ENCODE measurements at regions not wholly inside any gene's neighbourhood (a gene's known extent, or its start where the extent isn't known, plus 50 kb on each side); places are given as distances from the start of the nearest gene placed in this dataset.
"Not testable (repeated sequence)": the region's sequence is repeated elsewhere in the genome, so short reads cannot be mapped to it uniquely, and the experiment has no call there.

- Histone ChIP-seq H3K23ac (ENCODE audit: low read length) (no peak overlapping the region), H3K79me2 (ENCODE audit: control insufficient read depth, insufficient read depth, low read length) (no peaks in the 10 kb centered on the region), H3K9ac (ENCODE audit: low read length) (no peak overlapping the region), H3K18ac (ENCODE audit: low read length) (no peak overlapping the region), H4K5ac (ENCODE audit: low read length) (no peak overlapping the region), H3K27me3 (ENCODE audit: insufficient read depth, low read length, poor library complexity) (no peaks in the 10 kb centered on the region), H3K4ac (ENCODE audit: low read depth, low read length) (no peak overlapping the region), H3K27ac (ENCODE audit: low read depth, low read length) (no peak overlapping the region), H3K4me1 (ENCODE audit: control insufficient read depth, low read depth, low read length) (no peaks in the 10 kb centered on the region), H3K4me3 (ENCODE audit: low read length) (no peak overlapping the region), H2AK5ac (ENCODE audit: low read length) (no peak overlapping the region), H4K8ac (ENCODE audit: low read depth, low read length) (no peak overlapping the region), H2BK120ac (ENCODE audit: low read depth, low read length) (no peak overlapping the region), H2BK5ac (ENCODE audit: low read length) (no peak overlapping the region), H3K56ac (ENCODE audit: low read length) (no peak overlapping the region), H3K79me1 (ENCODE audit: low read length) (no peaks in the 10 kb centered on the region), H3K4me2 (ENCODE audit: low read length) (no peak overlapping the region), H2BK15ac (replicated peaks; ENCODE audit: low read depth) (no peak overlapping the region), H3K36me3 (ENCODE audit: control insufficient read depth, insufficient read depth, low read length) (no peaks in the 10 kb centered on the region)
- WGBS (ENCODE audit: extremely low coverage, insufficient coverage, low lambda C conversion rate), result no CpG with 5 or more reads among the region's 1 CpG
- DNase-seq, result no peak
Observed at GRCh38 chr10:25831080-25831479, 102.9 kb upstream of the MYO3A start.

- Histone ChIP-seq H3K9ac (ENCODE audit: low read length) (no peak overlapping the region), H3K79me2 (ENCODE audit: control insufficient read depth, insufficient read depth, low read length) (no peaks in the 10 kb centered on the region), H3K4me3 (ENCODE audit: low read length) (no peak overlapping the region), H3K36me3 (ENCODE audit: control insufficient read depth, insufficient read depth, low read length) (no peaks in the 10 kb centered on the region), H2BK15ac (replicated peaks; ENCODE audit: low read depth) (no peak overlapping the region), H3K79me1 (ENCODE audit: low read length) (no peaks in the 10 kb centered on the region), H3K56ac (ENCODE audit: low read length) (no peak overlapping the region), H3K18ac (ENCODE audit: low read length) (no peak overlapping the region), H2BK120ac (ENCODE audit: low read depth, low read length) (no peak overlapping the region), H3K4me1 (ENCODE audit: control insufficient read depth, low read depth, low read length) (no peaks in the 10 kb centered on the region), H4K5ac (ENCODE audit: low read length) (no peak overlapping the region), H3K27me3 (ENCODE audit: insufficient read depth, low read length, poor library complexity) (no peaks in the 10 kb centered on the region), H2AK5ac (ENCODE audit: low read length) (no peak overlapping the region), H4K8ac (ENCODE audit: low read depth, low read length) (no peak overlapping the region), H3K27ac (ENCODE audit: low read depth, low read length) (no peak overlapping the region), H3K4ac (ENCODE audit: low read depth, low read length) (no peak overlapping the region), H3K23ac (ENCODE audit: low read length) (no peak overlapping the region), H2BK5ac (ENCODE audit: low read length) (no peak overlapping the region), H3K4me2 (ENCODE audit: low read length) (no peak overlapping the region)
- no peak for DNase-seq
- WGBS (ENCODE audit: extremely low coverage, insufficient coverage, low lambda C conversion rate), result no CpG with 5 or more reads among the region's 3 CpGs
Observed at GRCh38 chr10:25839683-25840082, 94.3 kb upstream of the MYO3A start.

GRCh38 chr10:25840875-25841274, 93.2 kb upstream of the MYO3A start:
- H3K4me1 ChIP-seq (ENCODE audit: control insufficient read depth, low read depth, low read length), result not testable (repeated sequence)

GRCh38 chr10:25842146-25842545, 91.9 kb upstream of the MYO3A start:
- H3K4me2 ChIP-seq (ENCODE audit: low read length), result no peak overlapping the region
- H3K4ac ChIP-seq (ENCODE audit: low read depth, low read length), result no peak overlapping the region
- no peak overlapping the region for H3K4me3 ChIP-seq (ENCODE audit: low read length)
- no peak overlapping the region for H3K23ac ChIP-seq (ENCODE audit: low read length)
- H3K27me3 ChIP-seq (ENCODE audit: insufficient read depth, low read length, poor library complexity), result no peaks in the 10 kb centered on the region
- no peak overlapping the region for H3K27ac ChIP-seq (ENCODE audit: low read depth, low read length)
- H3K4me1 ChIP-seq (ENCODE audit: control insufficient read depth, low read depth, low read length), result no peaks in the 10 kb centered on the region
- DNase-seq, result no peak
- H2AK5ac ChIP-seq (ENCODE audit: low read length), result no peak overlapping the region
- no peaks in the 10 kb centered on the region for H3K36me3 ChIP-seq (ENCODE audit: control insufficient read depth, insufficient read depth, low read length)
- H3K56ac ChIP-seq (ENCODE audit: low read length), result no peak overlapping the region
- H2BK15ac ChIP-seq (replicated peaks; ENCODE audit: low read depth), result no peak overlapping the region
- no peak overlapping the region for H2BK120ac ChIP-seq (ENCODE audit: low read depth, low read length)
- no peak overlapping the region for H3K9ac ChIP-seq (ENCODE audit: low read length)
- WGBS (ENCODE audit: extremely low coverage, insufficient coverage, low lambda C conversion rate), result no CpG with 5 or more reads among the region's 6 CpGs
- no peak overlapping the region for H2BK5ac ChIP-seq (ENCODE audit: low read length)
- H3K79me1 ChIP-seq (ENCODE audit: low read length), result no peaks in the 10 kb centered on the region
- no peaks in the 10 kb centered on the region for H3K79me2 ChIP-seq (ENCODE audit: control insufficient read depth, insufficient read depth, low read length)
- no peak overlapping the region for H4K5ac ChIP-seq (ENCODE audit: low read length)
- H4K8ac ChIP-seq (ENCODE audit: low read depth, low read length), result no peak overlapping the region
- no peak overlapping the region for H3K18ac ChIP-seq (ENCODE audit: low read length)

More at GRCh38 chr10:25840875-25841274, 93.2 kb upstream of the MYO3A start:
- not testable (repeated sequence) for H2AK5ac ChIP-seq (ENCODE audit: low read length); H2BK5ac ChIP-seq (ENCODE audit: low read length); H3K27ac ChIP-seq (ENCODE audit: low read depth, low read length); H3K56ac ChIP-seq (ENCODE audit: low read length); DNase-seq; H3K36me3 ChIP-seq (ENCODE audit: control insufficient read depth, insufficient read depth, low read length); H2BK120ac ChIP-seq (ENCODE audit: low read depth, low read length); H3K79me2 ChIP-seq (ENCODE audit: control insufficient read depth, insufficient read depth, low read length); H3K79me1 ChIP-seq (ENCODE audit: low read length); H2BK15ac ChIP-seq (replicated peaks; ENCODE audit: low read depth); H4K5ac ChIP-seq (ENCODE audit: low read length); H3K27me3 ChIP-seq (ENCODE audit: insufficient read depth, low read length, poor library complexity); H3K23ac ChIP-seq (ENCODE audit: low read length); H3K9ac ChIP-seq (ENCODE audit: low read length); H3K18ac ChIP-seq (ENCODE audit: low read length); H4K8ac ChIP-seq (ENCODE audit: low read depth, low read length); H3K4ac ChIP-seq (ENCODE audit: low read depth, low read length); H3K4me3 ChIP-seq (ENCODE audit: low read length); H3K4me2 ChIP-seq (ENCODE audit: low read length)
- WGBS (ENCODE audit: extremely low coverage, insufficient coverage, low lambda C conversion rate), result no CpG with 5 or more reads among the region's 3 CpGs

GRCh38 chr10:25843551-25844170, 90.4 kb upstream of the MYO3A start:
- Histone ChIP-seq H4K5ac (ENCODE audit: low read length) (no peak overlapping the region), H2AK5ac (ENCODE audit: low read length) (no peak overlapping the region), H3K23ac (ENCODE audit: low read length) (no peak overlapping the region), H3K36me3 (ENCODE audit: control insufficient read depth, insufficient read depth, low read length) (no peaks in the 10 kb centered on the region), H3K4me1 (ENCODE audit: control insufficient read depth, low read depth, low read length) (no peaks in the 10 kb centered on the region), H3K79me2 (ENCODE audit: control insufficient read depth, insufficient read depth, low read length) (no peaks in the 10 kb centered on the region), H3K18ac (ENCODE audit: low read length) (no peak overlapping the region), H3K27ac (ENCODE audit: low read depth, low read length) (no peak overlapping the region), H2BK120ac (ENCODE audit: low read depth, low read length) (peak overlapping the region; percentile 54), H3K79me1 (ENCODE audit: low read length) (no peaks in the 10 kb centered on the region), H2BK15ac (replicated peaks; ENCODE audit: low read depth) (no peak overlapping the region), H2BK5ac (ENCODE audit: low read length) (no peak overlapping the region), H3K4ac (ENCODE audit: low read depth, low read length) (no peak overlapping the region), H3K27me3 (ENCODE audit: insufficient read depth, low read length, poor library complexity) (no peaks in the 10 kb centered on the region), H3K9ac (ENCODE audit: low read length) (no peak overlapping the region), H4K8ac (ENCODE audit: low read depth, low read length) (no peak overlapping the region), H3K4me2 (ENCODE audit: low read length) (no peak overlapping the region), H3K4me3 (ENCODE audit: low read length) (no peak overlapping the region), H3K56ac (ENCODE audit: low read length) (no peak overlapping the region)
- no peak for DNase-seq
- no CpG with 5 or more reads among the region's 10 CpGs for WGBS (ENCODE audit: extremely low coverage, insufficient coverage, low lambda C conversion rate)

GRCh38 chr10:25844716-25845115, 89.3 kb upstream of the MYO3A start:
- H3K56ac ChIP-seq (ENCODE audit: low read length); H3K79me2 ChIP-seq (ENCODE audit: control insufficient read depth, insufficient read depth, low read length); H3K27ac ChIP-seq (ENCODE audit: low read depth, low read length); H3K27me3 ChIP-seq (ENCODE audit: insufficient read depth, low read length, poor library complexity); H3K36me3 ChIP-seq (ENCODE audit: control insufficient read depth, insufficient read depth, low read length); H2BK120ac ChIP-seq (ENCODE audit: low read depth, low read length); H2BK5ac ChIP-seq (ENCODE audit: low read length); H3K4ac ChIP-seq (ENCODE audit: low read depth, low read length); H4K5ac ChIP-seq (ENCODE audit: low read length); DNase-seq; H3K4me3 ChIP-seq (ENCODE audit: low read length); H3K79me1 ChIP-seq (ENCODE audit: low read length); H4K8ac ChIP-seq (ENCODE audit: low read depth, low read length); H3K23ac ChIP-seq (ENCODE audit: low read length); H2AK5ac ChIP-seq (ENCODE audit: low read length); H3K18ac ChIP-seq (ENCODE audit: low read length); H2BK15ac ChIP-seq (replicated peaks; ENCODE audit: low read depth); H3K4me2 ChIP-seq (ENCODE audit: low read length); H3K4me1 ChIP-seq (ENCODE audit: control insufficient read depth, low read depth, low read length); H3K9ac ChIP-seq (ENCODE audit: low read length): not testable (repeated sequence)
- WGBS (ENCODE audit: extremely low coverage, insufficient coverage, low lambda C conversion rate), result no CpG with 5 or more reads among the region's 2 CpGs
